GM23338 (cell line): ENCODE measurements at regions not wholly inside any gene's neighbourhood (a gene's known extent, or its start where the extent isn't known, plus 50 kb on each side); places are given as distances from the start of the nearest gene placed in this dataset.

Experiments
- ATAC-seq: fragments of 200-7000 bp; cut with Tn5 transposase; 3 replicates; pipeline ENCODE4 v1.9.1; 2020
- DNase-seq: peaks from one replicate; pipeline ENCODE4 v3.0.0-alpha.2; 2015; ENCODE audit warnings: low spot score
- H2AFZ ChIP-seq: fragments of 200-600 bp; sonication (generic); 2 replicates; pipeline ENCODE4 v1.8.0; 2016; ENCODE audit warnings: antibody characterized with exemption, mild to moderate bottlenecking, moderate library complexity
- H3F3A ChIP-seq: fragments of 200-600 bp; sonication (generic); replicated peaks from 2 replicates; pipeline ENCODE4 v1.8.0; 2017; ENCODE audit warnings: antibody characterized with exemption, mixed run types, low read depth
- H3K27ac ChIP-seq: fragments of 200-600 bp; sonication (generic); 2 replicates; pipeline ENCODE4 v1.6.1; 2016; ENCODE audit warnings: low read depth
- H3K27me3 ChIP-seq: fragments of 200-600 bp; sonication (generic); 2 replicates; pipeline ENCODE4 v1.8.0; 2016; ENCODE audit warnings: mild to moderate bottlenecking, mixed run types, moderate library complexity; ENCODE audit not compliant: insufficient read depth
- H3K36me3 ChIP-seq: fragments of 200-600 bp; sonication (generic); 2 replicates; pipeline ENCODE4 v1.8.0; 2016; ENCODE audit warnings: mild to moderate bottlenecking; ENCODE audit not compliant: insufficient read depth
- H3K4me1 ChIP-seq: fragments of 200-600 bp; sonication (generic); 2 replicates; pipeline ENCODE4 v1.8.0; 2016; ENCODE audit warnings: mild to moderate bottlenecking, moderate library complexity; ENCODE audit not compliant: insufficient read depth
- H3K4me2 ChIP-seq: fragments of 200-600 bp; sonication (generic); 2 replicates; pipeline ENCODE4 v1.7.1; 2017; ENCODE audit warnings: mixed run types
- H3K4me3 ChIP-seq: fragments of 200-600 bp; sonication (generic); 2 replicates; pipeline ENCODE4 v1.6.1; 2016; ENCODE audit warnings: mixed run types
- H3K79me2 ChIP-seq: fragments of 200-600 bp; sonication (generic); replicated peaks from 2 replicates; pipeline ENCODE4 v1.8.0; 2017; ENCODE audit warnings: mild to moderate bottlenecking; ENCODE audit not compliant: insufficient read depth
- H3K9me2 ChIP-seq: fragments of 200-600 bp; sonication (generic); 2 replicates; pipeline ENCODE4 v1.8.0; 2017; ENCODE audit not compliant: insufficient read depth
- H4K20me1 ChIP-seq: fragments of 200-600 bp; sonication (generic); replicated peaks from 2 replicates; pipeline ENCODE4 v1.8.0; 2017; ENCODE audit warnings: mild to moderate bottlenecking; ENCODE audit not compliant: insufficient read depth
- H3K27ac Mint-ChIP-seq: 2 replicates; pipeline ENCODE4 v1.8.0; 2020; ENCODE audit warnings: inconsistent platforms, mild to moderate bottlenecking, moderate library complexity, mixed read lengths
- H3K27me3 Mint-ChIP-seq: 3 replicates; pipeline ENCODE4 v1.8.0; 2022; ENCODE audit warnings: low read depth, mild to moderate bottlenecking, moderate library complexity, mixed read lengths, inconsistent platforms; ENCODE audit not compliant: insufficient read depth, poor library complexity
- H3K36me3 Mint-ChIP-seq: 3 replicates; pipeline ENCODE4 v1.8.0; 2021; ENCODE audit warnings: low read depth, mild to moderate bottlenecking, inconsistent platforms, moderate library complexity, mixed read lengths
- H3K4me1 Mint-ChIP-seq: 3 replicates; pipeline ENCODE4 v1.8.0; 2020; ENCODE audit warnings: mild to moderate bottlenecking, inconsistent platforms, mixed read lengths
- H3K4me3 Mint-ChIP-seq: 3 replicates; pipeline ENCODE4 v1.8.0; 2021; ENCODE audit warnings: moderate library complexity, mild to moderate bottlenecking, inconsistent platforms, mixed read lengths
- H3K9me3 Mint-ChIP-seq: 3 replicates; pipeline ENCODE4 v1.8.0; 2020; ENCODE audit warnings: moderate library complexity, mild to moderate bottlenecking, inconsistent platforms, mixed read lengths
- CREB1 ChIP-seq: fragments of 250-450 bp; sonication (Bioruptor Pico); IDR thresholded peaks from 2 replicates; pipeline ENCODE4 v1.5.0; 2020; ENCODE audit warnings: low read depth, mild to moderate bottlenecking, moderate library complexity
- CTCF ChIP-seq, 2 experiments: fragments of 200-600 bp in 1 of 2; sonication (generic) in 1 of 2; conservative IDR thresholded peaks; 2 replicates each; pipeline versions ENCODE4 v1.5.1 to v1.6.1; 2016 to 2017; ENCODE audit warnings: antibody characterized with exemption in 2 of 2, low read depth in 2 of 2, mild to moderate bottlenecking in 2 of 2, moderate library complexity in 1 of 2
- ETS1 ChIP-seq: IDR thresholded peaks from 2 replicates; pipeline ENCODE4 v1.6.1; 2016; ENCODE audit warnings: antibody characterized with exemption
- EZH2 ChIP-seq: fragments of 200-600 bp; sonication (generic); IDR thresholded peaks from one replicate; pipeline ENCODE4 v1.8.0; 2017; ENCODE audit warnings: antibody characterized with exemption, mild to moderate bottlenecking, low read depth; ENCODE audit not compliant: unreplicated experiment
- EZH2phosphoT487 ChIP-seq: fragments of 200-600 bp; sonication (generic); IDR thresholded peaks from one replicate; pipeline ENCODE4 v1.8.1; 2018; ENCODE audit warnings: antibody characterized with exemption; ENCODE audit not compliant: unreplicated experiment
- JUNB ChIP-seq: IDR thresholded peaks from one replicate; pipeline ENCODE4 v1.6.1; 2016; ENCODE audit warnings: antibody characterized with exemption; ENCODE audit not compliant: unreplicated experiment
- NANOG ChIP-seq: IDR thresholded peaks from 2 replicates; pipeline ENCODE4 v1.6.1; 2016; ENCODE audit warnings: antibody characterized with exemption, borderline replicate concordance
- POLR2AphosphoS5 ChIP-seq: IDR thresholded peaks from 2 replicates; pipeline ENCODE4 v1.6.1; 2016; ENCODE audit warnings: antibody characterized with exemption, low read depth
- REST ChIP-seq: IDR thresholded peaks from one replicate; pipeline ENCODE4 v1.6.1; 2018; ENCODE audit warnings: antibody characterized with exemption; ENCODE audit not compliant: unreplicated experiment
- STAT1 ChIP-seq: IDR thresholded peaks from one replicate; pipeline ENCODE4 v1.6.1; 2016; ENCODE audit warnings: antibody characterized with exemption; ENCODE audit not compliant: unreplicated experiment
- ZNF114 ChIP-seq: fragments of 250-450 bp; sonication (Bioruptor Pico); IDR thresholded peaks from 2 replicates; pipeline ENCODE4 v1.5.0; 2020; ENCODE audit warnings: mild to moderate bottlenecking, moderate library complexity
- ZNF331 ChIP-seq: fragments of 250-450 bp; sonication (Bioruptor Pico); IDR thresholded peaks from 2 replicates; pipeline ENCODE4 v1.5.0; 2020; ENCODE audit warnings: low read depth, mild to moderate bottlenecking, moderate library complexity
- ZNF462 ChIP-seq: fragments of 250-450 bp; sonication (Bioruptor Pico); IDR thresholded peaks from 2 replicates; pipeline ENCODE4 v1.5.0; 2020; ENCODE audit warnings: mild to moderate bottlenecking, moderate library complexity

GRCh38 chr3:74862476-74862875 lies 248.0 kb upstream of the CNTN3 start:
- no peak overlapping the region for H3K4me2 ChIP-seq
- H3K27ac ChIP-seq = no peak overlapping the region
- H3K4me3 Mint-ChIP-seq = no peak overlapping the region
- no peaks in the 10 kb centered on the region; the same call in 1 of the 2 replicates for H3K9me2 ChIP-seq
- no peaks in the 10 kb centered on the region for H3K27me3 ChIP-seq
- H3K4me1 ChIP-seq = no peaks in the 10 kb centered on the region
- no peak overlapping the region for H3K4me3 ChIP-seq
- H3K36me3 Mint-ChIP-seq = no peaks in the 10 kb centered on the region
- no peaks in the 10 kb centered on the region for H3K36me3 ChIP-seq
- no peak for ATAC-seq
- H3F3A ChIP-seq = no peaks in the 10 kb centered on the region
- peaks cover 2% of the 10 kb centered on the region for H3K27me3 Mint-ChIP-seq
- no peaks in the 10 kb centered on the region for H4K20me1 ChIP-seq
- H3K9me3 Mint-ChIP-seq = no peaks in the 10 kb centered on the region
- H3K4me1 Mint-ChIP-seq = no peaks in the 10 kb centered on the region
- H3K79me2 ChIP-seq = no peaks in the 10 kb centered on the region
- TF ChIP-seq ZNF331 (CRISPR knock-in tag) (no peak), ZNF114 (CRISPR knock-in tag) (no peak), EZH2phosphoT487 (no peak), ETS1 (no peak), EZH2 (no peak), JUNB (no peak), POLR2AphosphoS5 (no peak), CREB1 (CRISPR knock-in tag) (no peak), CTCF (conservative IDR thresholded peaks at IDR 0.05; ENCODE audit: low read depth in 2 of 2) (no peak), REST (no peak), ZNF462 (CRISPR knock-in tag) (no peak), STAT1 (no peak), NANOG (no peak)
- no peak overlapping the region for H2AFZ ChIP-seq
- no peak overlapping the region for H3K27ac Mint-ChIP-seq
- no peak for DNase-seq
